ENCODE measurements at regions not wholly inside any gene's neighbourhood (a gene's known extent, or its start where the extent isn't known, plus 50 kb on each side); places are given as distances from the start of the nearest gene placed in this dataset.

DNA sequence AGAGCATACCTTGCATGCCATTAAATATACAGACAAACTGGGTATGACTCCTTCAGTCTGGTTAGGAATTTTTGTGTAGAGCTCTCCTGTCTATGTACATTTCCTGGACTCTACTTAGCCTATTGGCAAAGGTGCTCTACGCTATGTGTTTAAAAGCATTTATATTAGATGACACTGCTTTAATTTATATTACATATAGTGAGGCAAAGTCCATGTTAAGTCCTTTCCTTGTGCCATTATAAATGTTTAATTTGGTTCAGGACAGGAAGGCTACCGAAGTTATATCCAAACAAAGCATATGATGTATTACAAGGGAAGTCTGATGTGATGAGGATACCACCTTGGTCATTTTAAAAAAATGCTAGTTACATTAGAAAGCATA is 117.4 kb upstream of the RAB27B start:
- Histone ChIP-seq H3K27me3 (replicated peaks in 1 of 4; ENCODE audit: control extremely low read depth in 1 of 4, control insufficient read depth in 3 of 4, insufficient read depth in 4 of 4, low read length in 3 of 4) (no peaks in the 10 kb centered on the region), H4K20me1 (ENCODE audit: control insufficient read depth, insufficient read depth, low read length, poor library complexity, severe bottlenecking) (no peaks in the 10 kb centered on the region), H3K4me2 (replicated peaks; ENCODE audit: low read depth, low read length, poor library complexity, severe bottlenecking) (no peak overlapping the region), H3K36me3 (replicated peaks in 1 of 2; ENCODE audit: control extremely low read depth in 1 of 2, control insufficient read depth in 1 of 2, extremely low read depth in 1 of 2, insufficient read depth in 2 of 2, low read length in 1 of 2) (no peaks in the 10 kb centered on the region), H3K4me3 (ENCODE audit: control extremely low read depth in 1 of 5, extremely low read depth in 1 of 5, insufficient read depth in 1 of 5, low read depth in 2 of 5, low read length in 4 of 5) (no peak overlapping the region), H3K9me3 (ENCODE audit: control extremely low read depth in 1 of 3, control insufficient read depth in 2 of 3, insufficient read depth in 1 of 3, low read length in 2 of 3) (no peaks in the 10 kb centered on the region), H3K79me2 (ENCODE audit: control insufficient read depth, insufficient read depth, low read length) (no peaks in the 10 kb centered on the region), H3K4me1 (ENCODE audit: control insufficient read depth in 2 of 2, insufficient read depth in 2 of 2, low read length in 2 of 2) (no peaks in the 10 kb centered on the region), H3K27ac (ENCODE audit: low read length in 2 of 2) (no peak overlapping the region), H2AFZ (ENCODE audit: insufficient read depth, low read depth, low read length, poor library complexity, severe bottlenecking) (no peak overlapping the region), H3K9ac (ENCODE audit: low read length) (no peak overlapping the region)
- peaks cover 3% of the 10 kb centered on the region for H3K9me3 Mint-ChIP-seq (ENCODE audit: insufficient read depth)
- H3K27ac Mint-ChIP-seq, result no peak overlapping the region
- DNase-seq, result no peak
- ATAC-seq (ENCODE audit: low read depth), result no peak
- ChIA-PET POLR2A (no interaction called here), CTCF (no interaction called here)
- peaks cover 2% of the 10 kb centered on the region for H3K27me3 Mint-ChIP-seq
- WGBS (ENCODE audit: insufficient coverage), result no CpG with 5 or more reads among the region's 2 CpGs
- TF ChIP-seq EZH2 (IDR thresholded peaks at IDR 0.05; ENCODE audit: borderline replicate concordance, insufficient read depth, low read depth, low read length, poor library complexity, severe bottlenecking), result no peak
- no peak for TF ChIP-seq CTCF (IDR thresholded peaks at IDR 0.05)
- intact Hi-C loops (cut with micrococcal nuclease), result no loop called here
- H3K4me3 Mint-ChIP-seq, result no peak overlapping the region
- H3K4me1 Mint-ChIP-seq, result no peaks in the 10 kb centered on the region

DNA sequence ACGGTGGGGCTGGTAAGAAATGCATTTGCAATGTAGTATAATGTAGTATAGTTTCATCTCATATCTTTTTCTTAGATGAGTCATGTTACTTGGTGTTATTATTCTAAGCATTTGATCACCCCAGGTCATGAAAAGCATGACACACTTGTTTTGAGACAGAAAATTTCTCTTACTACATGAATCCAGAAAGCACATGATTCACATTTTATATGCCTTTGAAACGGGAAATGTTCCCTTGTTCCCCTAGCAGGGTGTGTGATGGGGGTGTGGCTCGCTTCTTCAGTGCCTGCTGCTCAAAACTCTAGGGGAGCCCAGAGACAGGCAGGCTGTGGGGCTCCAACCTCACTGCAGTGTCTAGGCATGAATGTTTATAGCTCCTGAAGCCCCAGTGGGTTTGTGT is 116.0 kb upstream of the RAB27B start:
- Histone ChIP-seq H3K4me1 (ENCODE audit: control insufficient read depth in 2 of 2, insufficient read depth in 2 of 2, low read length in 2 of 2) (no peaks in the 10 kb centered on the region), H3K4me3 (ENCODE audit: control extremely low read depth in 1 of 5, extremely low read depth in 1 of 5, insufficient read depth in 1 of 5, low read depth in 2 of 5, low read length in 4 of 5) (no peak overlapping the region), H4K20me1 (ENCODE audit: control insufficient read depth, insufficient read depth, low read length, poor library complexity, severe bottlenecking) (no peaks in the 10 kb centered on the region), H3K9ac (ENCODE audit: low read length) (no peak overlapping the region), H2AFZ (ENCODE audit: insufficient read depth, low read depth, low read length, poor library complexity, severe bottlenecking) (no peak overlapping the region), H3K27ac (ENCODE audit: low read length in 2 of 2) (no peak overlapping the region), H3K9me3 (ENCODE audit: control extremely low read depth in 1 of 3, control insufficient read depth in 2 of 3, insufficient read depth in 1 of 3, low read length in 2 of 3) (no peaks in the 10 kb centered on the region), H3K4me2 (replicated peaks; ENCODE audit: low read depth, low read length, poor library complexity, severe bottlenecking) (no peak overlapping the region), H3K36me3 (replicated peaks in 1 of 2; ENCODE audit: control extremely low read depth in 1 of 2, control insufficient read depth in 1 of 2, extremely low read depth in 1 of 2, insufficient read depth in 2 of 2, low read length in 1 of 2) (no peaks in the 10 kb centered on the region), H3K27me3 (replicated peaks in 1 of 4; ENCODE audit: control extremely low read depth in 1 of 4, control insufficient read depth in 3 of 4, insufficient read depth in 4 of 4, low read length in 3 of 4) (no peaks in the 10 kb centered on the region), H3K79me2 (ENCODE audit: control insufficient read depth, insufficient read depth, low read length) (no peaks in the 10 kb centered on the region)
- CTCF ChIA-PET, result no interaction called here
- no peaks in the 10 kb centered on the region for H3K9me3 Mint-ChIP-seq (ENCODE audit: insufficient read depth)
- intact Hi-C loops (cut with micrococcal nuclease), result no loop called here
- POLR2A ChIA-PET, result no interaction called here
- DNase-seq (no peak), ATAC-seq (ENCODE audit: low read depth) (no peak)
- no peak overlapping the region for H3K4me3 Mint-ChIP-seq
- no peak overlapping the region for H3K27ac Mint-ChIP-seq
- TF ChIP-seq CTCF (IDR thresholded peaks at IDR 0.05), result no peak
- no peak for TF ChIP-seq EZH2 (IDR thresholded peaks at IDR 0.05; ENCODE audit: borderline replicate concordance, insufficient read depth, low read depth, low read length, poor library complexity, severe bottlenecking)
- H3K27me3 Mint-ChIP-seq, result peaks cover 2% of the 10 kb centered on the region
- WGBS (ENCODE audit: insufficient coverage), result 88% methylated on average over 1 of the region's 3 CpGs
- no peaks in the 10 kb centered on the region for H3K4me1 Mint-ChIP-seq
